Keratinocyte (primary cell): ENCODE measurements at regions not wholly inside any gene's neighbourhood (a gene's known extent, or its start where the extent isn't known, plus 50 kb on each side); places are given as distances from the start of the nearest gene placed in this dataset.

Source experiments
- DNase-seq: peaks from one replicate; pipeline ENCODE4 v3.0.0-alpha.2; 2011; ENCODE audit warnings: low read depth, missing footprints, low spot score
- FAIRE-seq: peaks from 2 replicates; lab custom pipeline; 2011; peaks lifted over from hg19 to GRCh38; lab: Jason Lieb, UNC
- H2AFZ ChIP-seq: 2 replicates; pipeline ENCODE4 v1.6.0; 2012; ENCODE audit warnings: low read length, control low read depth, inconsistent platforms; ENCODE audit not compliant: control insufficient read depth
- H3K27ac ChIP-seq: 2 replicates; pipeline ENCODE4 v1.5.1; 2011; ENCODE audit warnings: low read length; ENCODE audit not compliant: control insufficient read depth, insufficient read depth
- H3K27me3 ChIP-seq: 3 replicates; pipeline ENCODE4 v1.6.0; 2011; ENCODE audit warnings: low read length; ENCODE audit not compliant: control insufficient read depth, insufficient read depth; ENCODE audit errors: extremely low read depth
- H3K36me3 ChIP-seq, 2 experiments: 2 replicates in 1 of 2; 3 replicates in 1 of 2; pipeline ENCODE4 v1.5.1; 2011; ENCODE audit warnings: low read length in 2 of 2, mild to moderate bottlenecking in 1 of 2; ENCODE audit not compliant: control insufficient read depth in 2 of 2, insufficient read depth in 2 of 2; ENCODE audit errors: extremely low read depth in 1 of 2
- H3K4me1 ChIP-seq: 3 replicates; pipeline ENCODE4 v1.5.1; 2011; ENCODE audit warnings: low read length; ENCODE audit not compliant: control insufficient read depth, insufficient read depth; ENCODE audit errors: extremely low read depth
- H3K4me2 ChIP-seq: 3 replicates; pipeline ENCODE4 v1.6.0; 2011; ENCODE audit warnings: low read depth, low read length; ENCODE audit not compliant: control insufficient read depth, insufficient read depth; ENCODE audit errors: extremely low read depth
- H3K4me3 ChIP-seq, 3 experiments: fragments of 200-600 bp in 1 of 3; sonication (generic) in 1 of 3; 2 replicates in 2 of 3; 3 replicates in 1 of 3; pipeline ENCODE4 v1.5.1; 2011 to 2016; ENCODE audit warnings: low read length in 3 of 3, mild to moderate bottlenecking in 3 of 3, control low read depth in 2 of 3, inconsistent platforms in 1 of 3, low read depth in 1 of 3, mixed read lengths in 1 of 3, mixed run types in 1 of 3, moderate library complexity in 1 of 3; ENCODE audit not compliant: control insufficient read depth in 2 of 3, insufficient read depth in 2 of 3; ENCODE audit errors: extremely low read depth in 1 of 3
- H3K79me2 ChIP-seq: 2 replicates; pipeline ENCODE4 v1.6.0; 2012; ENCODE audit warnings: low read length; ENCODE audit not compliant: control insufficient read depth, insufficient read depth
- H3K9ac ChIP-seq: 3 replicates; pipeline ENCODE4 v1.6.0; 2011; ENCODE audit warnings: low read length; ENCODE audit not compliant: control insufficient read depth, insufficient read depth; ENCODE audit errors: extremely low read depth
- H3K9me1 ChIP-seq: 3 replicates; pipeline ENCODE4 v1.6.0; 2011; ENCODE audit warnings: low read length; ENCODE audit not compliant: control insufficient read depth, insufficient read depth; ENCODE audit errors: extremely low read depth
- H3K9me3 ChIP-seq: 2 replicates; pipeline ENCODE4 v1.5.1; 2012; ENCODE audit warnings: low read depth, low read length; ENCODE audit not compliant: control insufficient read depth
- H4K20me1 ChIP-seq: 3 replicates; pipeline ENCODE4 v1.6.0; 2011; ENCODE audit warnings: low read length; ENCODE audit not compliant: control insufficient read depth, insufficient read depth; ENCODE audit errors: extremely low read depth
- CTCF ChIP-seq, 3 experiments: IDR thresholded peaks in 1 of 3; conservative IDR thresholded peaks in 1 of 3; optimal IDR thresholded peaks in 1 of 3; 2 replicates in 2 of 3; 3 replicates in 1 of 3; pipeline versions ENCODE3 to v1.5.1; 2011; ENCODE audit warnings: low read length in 3 of 3, mild to moderate bottlenecking in 3 of 3, moderate library complexity in 2 of 3, control low read depth in 1 of 3, inconsistent platforms in 1 of 3; ENCODE audit not compliant: insufficient read depth in 2 of 3; ENCODE audit errors: extremely low read depth in 1 of 3
- EZH2 ChIP-seq: IDR thresholded peaks from one replicate; pipeline ENCODE4 v1.6.1; 2012; ENCODE audit warnings: inconsistent platforms, mild to moderate bottlenecking, low read length, moderate library complexity
- dilution Hi-C: fragments of 300-500 bp; cut with MboI; formaldehyde crosslinking; loops from one replicate; pipeline ENCODE4 v1.7.0; 2020; ENCODE audit warnings: low sequenced_read_pairs; ENCODE audit not compliant: extremely low pct_ligation_motif_present

GRCh38 chr21:20249401-20249800 is 748.8 kb upstream of the NCAM2 start:
- H3K4me2 ChIP-seq: no peak overlapping the region
- no peaks in the 10 kb centered on the region for H3K9me1 ChIP-seq
- dilution Hi-C loops: no loop called here

GRCh38 chr21:20250337-20250736 is 747.9 kb upstream of the NCAM2 start:
- dilution Hi-C loops: no loop called here
- H3K9me3 ChIP-seq: no peaks in the 10 kb centered on the region
- no peaks in the 10 kb centered on the region for H3K4me1 ChIP-seq
- DNase-seq (no peak), FAIRE-seq (no peak)
- no peak overlapping the region for H3K27ac ChIP-seq
- H3K27me3 ChIP-seq: no peaks in the 10 kb centered on the region
- H3K9me1 ChIP-seq: no peaks in the 10 kb centered on the region
- H2AFZ ChIP-seq: no peak overlapping the region
- no peak overlapping the region for H3K4me2 ChIP-seq
- no peak for TF ChIP-seq CTCF (optimal IDR thresholded peaks at IDR 0.05 in 1 of 3, IDR thresholded peaks at IDR 0.05 in 1 of 3, conservative IDR thresholded peaks at IDR 0.05 in 1 of 3; ENCODE audit: extremely low read depth in 1 of 3, insufficient read depth in 2 of 3, low read length in 3 of 3)
- no peaks in the 10 kb centered on the region for H4K20me1 ChIP-seq
- no peak overlapping the region for H3K9ac ChIP-seq
- no peaks in the 10 kb centered on the region for H3K79me2 ChIP-seq
- H3K4me3 ChIP-seq: no peak overlapping the region
- no peaks in the 10 kb centered on the region for H3K36me3 ChIP-seq

More at GRCh38 chr21:20249401-20249800, 748.8 kb upstream of the NCAM2 start:
- Histone ChIP-seq H3K9me3 (no peaks in the 10 kb centered on the region), H3K79me2 (no peaks in the 10 kb centered on the region), H2AFZ (no peak overlapping the region), H3K9ac (no peak overlapping the region), H3K27me3 (no peaks in the 10 kb centered on the region), H3K36me3 (no peaks in the 10 kb centered on the region), H3K4me3 (no peak overlapping the region), H4K20me1 (no peaks in the 10 kb centered on the region), H3K27ac (no peak overlapping the region), H3K4me1 (no peaks in the 10 kb centered on the region)
- no peak for DNase-seq
- FAIRE-seq: no peak
- TF ChIP-seq CTCF (optimal IDR thresholded peaks at IDR 0.05 in 1 of 3, IDR thresholded peaks at IDR 0.05 in 1 of 3, conservative IDR thresholded peaks at IDR 0.05 in 1 of 3; ENCODE audit: extremely low read depth in 1 of 3, insufficient read depth in 2 of 3, low read length in 3 of 3) (no peak), EZH2 (no peak)
